ENCODE measurements at regions not wholly inside any gene's neighbourhood (a gene's known extent, or its start where the extent isn't known, plus 50 kb on each side); places are given as distances from the start of the nearest gene placed in this dataset.

GRCh38 chr1:70891051-70891843 is 156.4 kb downstream of the PTGER3 start:
- no peak for DNase-seq (ENCODE audit: low spot score)

GRCh38 chr1:70892140-70892539 is 155.5 kb downstream of the PTGER3 start:
- DNase-seq (ENCODE audit: low spot score): no peak

GRCh38 chr1:70892930-70893329 is 154.7 kb downstream of the PTGER3 start:
- DNase-seq (ENCODE audit: low spot score): no peak

GRCh38 chr1:70893381-70893780 is 154.2 kb downstream of the PTGER3 start:
- DNase-seq (ENCODE audit: low spot score): no peak

GRCh38 chr1:70895531-70895930 is 152.1 kb downstream of the PTGER3 start:
- DNase-seq (ENCODE audit: low spot score): no peak

GRCh38 chr1:70896224-70896623 is 151.4 kb downstream of the PTGER3 start:
- no peak for DNase-seq (ENCODE audit: low spot score)

- no peak for DNase-seq (ENCODE audit: low spot score)
These were observed 150.3 kb downstream of the PTGER3 start for GRCh38 chr1:70897273-70897672.

GRCh38 chr1:70899735-70900134 is 147.9 kb downstream of the PTGER3 start:
- DNase-seq (ENCODE audit: low spot score): no peak

GRCh38 chr1:70902211-70902610 is 145.4 kb downstream of the PTGER3 start:
- DNase-seq (ENCODE audit: low spot score): no peak

GRCh38 chr1:70906800-70907199 is 140.8 kb downstream of the PTGER3 start:
- no peak for DNase-seq (ENCODE audit: low spot score)

- DNase-seq (ENCODE audit: low spot score): no peak
These were observed 139.9 kb downstream of the PTGER3 start for GRCh38 chr1:70907563-70908310.

- no peak for DNase-seq (ENCODE audit: low spot score)
These were observed 138.3 kb downstream of the PTGER3 start for GRCh38 chr1:70909262-70909822.

GRCh38 chr1:70910013-70910412 is 137.6 kb downstream of the PTGER3 start:
- no peak for DNase-seq (ENCODE audit: low spot score)

- no peak for DNase-seq (ENCODE audit: low spot score)
These were observed 135.8 kb downstream of the PTGER3 start for GRCh38 chr1:70911861-70912260.

- no peak for DNase-seq (ENCODE audit: low spot score)
These were observed 133.4 kb downstream of the PTGER3 start for GRCh38 chr1:70914224-70914623.

- no peak for DNase-seq (ENCODE audit: low spot score)
These were observed 132.2 kb downstream of the PTGER3 start for GRCh38 chr1:70915258-70916033.

GRCh38 chr1:70916034-70916427 is 131.6 kb downstream of the PTGER3 start:
- no peak for DNase-seq (ENCODE audit: low spot score)

- DNase-seq (ENCODE audit: low spot score): no peak
These were observed 127.8 kb downstream of the PTGER3 start for GRCh38 chr1:70919706-70920323.

Measured in mucosa of gallbladder (tissue), 1 donor.